Ishikawa (cell line): ENCODE measurements at regions not wholly inside any gene's neighbourhood (a gene's known extent, or its start where the extent isn't known, plus 50 kb on each side); places are given as distances from the start of the nearest gene placed in this dataset.

ENCODE experiments used
- CEBPB ChIP-seq: IDR thresholded peaks from 2 replicates; pipeline ENCODE4 v1.6.1; 2012
- CREB1 ChIP-seq: IDR thresholded peaks from 2 replicates; pipeline ENCODE4 v1.6.1; 2012; ENCODE audit warnings: low read depth
- EGR1 ChIP-seq: IDR thresholded peaks from 2 replicates; pipeline ENCODE4 v1.6.1; 2012
- EP300 ChIP-seq: IDR thresholded peaks from 2 replicates; pipeline ENCODE4 v1.6.1; 2012; ENCODE audit warnings: borderline replicate concordance
- FOXM1 ChIP-seq: IDR thresholded peaks from 2 replicates; pipeline ENCODE4 v1.6.1; 2012; ENCODE audit warnings: low read depth, borderline replicate concordance
- MAX ChIP-seq: IDR thresholded peaks from 2 replicates; pipeline ENCODE4 v1.6.1; 2012
- NFIC ChIP-seq: IDR thresholded peaks from 2 replicates; pipeline ENCODE4 v1.6.1; 2012
- RAD21 ChIP-seq: IDR thresholded peaks from 2 replicates; pipeline ENCODE4 v1.6.1; 2012; ENCODE audit warnings: low read depth
- REST ChIP-seq: IDR thresholded peaks from 2 replicates; pipeline ENCODE4 v1.6.1; 2012; ENCODE audit warnings: low read depth, mild to moderate bottlenecking
- TAF1 ChIP-seq: IDR thresholded peaks from 2 replicates; pipeline ENCODE4 v1.6.1; 2012; ENCODE audit warnings: low read depth, mild to moderate bottlenecking
- TCF12 ChIP-seq: IDR thresholded peaks from 2 replicates; pipeline ENCODE4 v1.6.1; 2012; ENCODE audit warnings: low read depth
- TEAD4 ChIP-seq: IDR thresholded peaks from 2 replicates; pipeline ENCODE4 v1.6.1; 2012
- USF1 ChIP-seq: IDR thresholded peaks from 2 replicates; pipeline ENCODE4 v1.6.1; 2012
- YY1 ChIP-seq: IDR thresholded peaks from 2 replicates; pipeline ENCODE4 v1.6.1; 2012; ENCODE audit warnings: low read depth
- ZBTB7A ChIP-seq: IDR thresholded peaks from 2 replicates; pipeline ENCODE4 v1.6.1; 2012; ENCODE audit warnings: low read depth

GRCh38 chr4:188984518-188984917 lies 845.3 kb downstream of the TRIML1 start:
- TF ChIP-seq NFIC = no peak
- TF ChIP-seq ZBTB7A = no peak
- no peak for TF ChIP-seq TAF1
- no peak for TF ChIP-seq CEBPB
- TF ChIP-seq YY1 = no peak
- TF ChIP-seq USF1 = no peak
- no peak for TF ChIP-seq CREB1
- TF ChIP-seq REST = no peak
- no peak for TF ChIP-seq EP300
- TF ChIP-seq MAX = no peak
- TF ChIP-seq EGR1 = no peak
- TF ChIP-seq FOXM1 = no peak
- TF ChIP-seq RAD21 = no peak
- no peak for TF ChIP-seq TEAD4
- no peak for TF ChIP-seq TCF12

GRCh38 chr4:188986271-188986689 lies 847.0 kb downstream of the TRIML1 start:
- TF ChIP-seq MAX (no peak), FOXM1 (no peak), CREB1 (no peak), EP300 (no peak)

- no peak for TF ChIP-seq EGR1
- no peak for TF ChIP-seq RAD21
- TF ChIP-seq REST = no peak
- TF ChIP-seq TAF1 = no peak
These were observed 847.8 kb downstream of the TRIML1 start for GRCh38 chr4:188987011-188987410.

- TF ChIP-seq USF1 (no peak), CREB1 (no peak), FOXM1 (no peak), EGR1 (no peak), NFIC (no peak)
These were observed 848.9 kb downstream of the TRIML1 start for GRCh38 chr4:188988131-188988530.

GRCh38 chr4:188989371-188989770 lies 850.1 kb downstream of the TRIML1 start:
- no peak for TF ChIP-seq CEBPB
- TF ChIP-seq ZBTB7A = no peak

- TF ChIP-seq EP300 = no peak
- no peak for TF ChIP-seq ZBTB7A
- no peak for TF ChIP-seq NFIC
- no peak for TF ChIP-seq REST
- no peak for TF ChIP-seq EGR1
These were observed 853.5 kb downstream of the TRIML1 start for GRCh38 chr4:188992706-188993105.
